Lower leg skin (tissue), 3 donors: ENCODE measurements at regions not wholly inside any gene's neighbourhood (a gene's known extent, or its start where the extent isn't known, plus 50 kb on each side); places are given as distances from the start of the nearest gene placed in this dataset.

Source experiments
- CTCF ChIP-seq, 3 donors: fragments of 450-650 bp; IDR thresholded peaks; one replicate each; pipeline ENCODE4 v1.5.1; 2016; ENCODE audit warnings: antibody characterized with exemption in 3 of 3, mild to moderate bottlenecking in 3 of 3, moderate library complexity in 2 of 3
- POLR2A ChIP-seq, 2 donors: fragments of 450-650 bp; IDR thresholded peaks; one replicate each; pipeline ENCODE4 v1.6.1; 2016 to 2017; ENCODE audit warnings: antibody characterized with exemption in 2 of 2, mild to moderate bottlenecking in 1 of 2, moderate library complexity in 1 of 2

GRCh38 chr13:89686171-89686570 is 1661.3 kb upstream of the MIR17HG start:
- no peak for TF ChIP-seq CTCF (IDR thresholded peaks at IDR 0.05)
- TF ChIP-seq POLR2A (IDR thresholded peaks at IDR 0.05) = no peak
